NCI-H1694 (cell line): ENCODE measurements at regions not wholly inside any gene's neighbourhood (a gene's known extent, or its start where the extent isn't known, plus 50 kb on each side); places are given as distances from the start of the nearest gene placed in this dataset.
"Not testable (repeated sequence)": the region's sequence is repeated elsewhere in the genome, so short reads cannot be mapped to it uniquely, and the experiment has no call there.

Experiments
- DNase-seq: peaks from one replicate; lab custom pipeline; 2025; lab: John Stamatoyannopoulos, UW

GRCh38 chr2:215862351-215862771 is 151.0 kb downstream of the MREG start:
- DNase-seq: peak; percentile 8

GRCh38 chr2:215861607-215862350 is 151.6 kb downstream of the MREG start:
- DNase-seq: no peak

GRCh38 chr2:215856080-215856479 is 157.3 kb downstream of the MREG start:
- no peak for DNase-seq

- DNase-seq: not testable (repeated sequence)
Observed at GRCh38 chr2:215855308-215855707, 158.0 kb downstream of the MREG start.

GRCh38 chr2:215854008-215854407 is 159.3 kb downstream of the MREG start:
- DNase-seq: no peak

- DNase-seq: no peak
Observed at GRCh38 chr2:215851696-215852095, 161.7 kb downstream of the MREG start.

- DNase-seq: no peak
Observed at GRCh38 chr2:215851082-215851481, 162.3 kb downstream of the MREG start.

GRCh38 chr2:215850380-215850779 is 163.0 kb downstream of the MREG start:
- DNase-seq: no peak

- no peak for DNase-seq
Observed at GRCh38 chr2:215849771-215850170, 163.6 kb downstream of the MREG start.

- DNase-seq: no peak
Observed at GRCh38 chr2:215848698-215849097, 164.7 kb downstream of the MREG start.

GRCh38 chr2:215848146-215848545 is 165.2 kb downstream of the MREG start:
- DNase-seq: no peak

- DNase-seq: no peak
Observed at GRCh38 chr2:215847718-215848117, 165.6 kb downstream of the MREG start.

GRCh38 chr2:215847056-215847455 is 166.3 kb downstream of the MREG start:
- DNase-seq: no peak

GRCh38 chr2:215845839-215846586 is 167.3 kb downstream of the MREG start:
- no peak for DNase-seq

- DNase-seq: no peak
Observed at GRCh38 chr2:215843579-215843978, 169.8 kb downstream of the MREG start.

- no peak for DNase-seq
Observed at GRCh38 chr2:215841175-215841816, 172.1 kb downstream of the MREG start.

- DNase-seq: no peak
Observed at GRCh38 chr2:215839816-215840215, 173.5 kb downstream of the MREG start.

- DNase-seq: no peak
Observed at GRCh38 chr2:215839309-215839708, 174.0 kb downstream of the MREG start.

- no peak for DNase-seq
Observed at GRCh38 chr2:215836881-215837280, 176.5 kb downstream of the MREG start.

GRCh38 chr2:215835657-215836056 is 177.7 kb downstream of the MREG start:
- DNase-seq: no peak

- no peak for DNase-seq
Observed at GRCh38 chr2:215835231-215835630, 178.1 kb downstream of the MREG start.

- no peak for DNase-seq
Observed at GRCh38 chr2:215833531-215834162, 179.7 kb downstream of the MREG start.
